ENCODE measurements at regions not wholly inside any gene's neighbourhood (a gene's known extent, or its start where the extent isn't known, plus 50 kb on each side); places are given as distances from the start of the nearest gene placed in this dataset.

GRCh38 chr7:34225193-34225592, 319.9 kb downstream of the BMPER start:
- TF ChIP-seq CTCF (conservative IDR thresholded peaks at IDR 0.05; ENCODE audit: low read length) = no peak
- TF ChIP-seq EZH2phosphoT487 (IDR thresholded peaks at IDR 0.05; ENCODE audit: borderline replicate concordance) = no peak

Data from Loucy (cell line).